SK-N-SH treated with all-trans-retinoic acid at 6 μM for 48 hours (cell line): ENCODE measurements at regions not wholly inside any gene's neighbourhood (a gene's known extent, or its start where the extent isn't known, plus 50 kb on each side); places are given as distances from the start of the nearest gene placed in this dataset.

ENCODE experiments used
- ATAC-seq: fragments of 200-7000 bp; cut with Tn5 transposase; 3 replicates; pipeline ENCODE4 v1.9.1; 2020; ENCODE audit warnings: mild to moderate bottlenecking, moderate library complexity
- ARNTL ChIP-seq: fragments of 450-650 bp; formaldehyde crosslinking; IDR thresholded peaks from 2 replicates; pipeline ENCODE4 v1.5.0; 2020; ENCODE audit warnings: low read depth, mild to moderate bottlenecking, moderate library complexity, borderline replicate concordance
- BACH2 ChIP-seq: fragments of 250-450 bp; sonication (Bioruptor Pico); IDR thresholded peaks from 2 replicates; pipeline ENCODE4 v1.9.0; 2021; ENCODE audit warnings: mild to moderate bottlenecking, borderline replicate concordance
- CSDC2 ChIP-seq: fragments of 250-450 bp; sonication (Bioruptor Pico); IDR thresholded peaks from 2 replicates; pipeline ENCODE4 v1.5.0; 2020; ENCODE audit warnings: mild to moderate bottlenecking, moderate library complexity
- GLIS3 ChIP-seq: fragments of 250-450 bp; sonication (Bioruptor Pico); IDR thresholded peaks from 2 replicates; pipeline ENCODE4 v1.5.0; 2020; ENCODE audit warnings: mild to moderate bottlenecking, moderate library complexity
- ISL1 ChIP-seq: fragments of 250-450 bp; sonication (Bioruptor Pico); IDR thresholded peaks from 2 replicates; pipeline ENCODE4 v2.1.2; 2022; ENCODE audit warnings: mild to moderate bottlenecking, moderate library complexity
- OSR1 ChIP-seq: fragments of 250-450 bp; sonication (Bioruptor Pico); IDR thresholded peaks from 2 replicates; pipeline ENCODE4 v1.8.0; 2022; ENCODE audit warnings: moderate library complexity, mild to moderate bottlenecking, inconsistent platforms
- PPARA ChIP-seq: fragments of 250-450 bp; sonication (Bioruptor Pico); IDR thresholded peaks from 2 replicates; pipeline ENCODE4 v1.5.0; 2020; ENCODE audit warnings: mild to moderate bottlenecking, borderline replicate concordance
- RARB ChIP-seq: fragments of 250-450 bp; sonication (Bioruptor Pico); IDR thresholded peaks from 2 replicates; pipeline ENCODE4 v1.8.0; 2021; ENCODE audit warnings: mild to moderate bottlenecking, moderate library complexity
- SNAI2 ChIP-seq: fragments of 250-450 bp; sonication (Bioruptor Pico); IDR thresholded peaks from 2 replicates; pipeline ENCODE4 v1.5.0; 2020; ENCODE audit warnings: mild to moderate bottlenecking, moderate library complexity
- TCF4 ChIP-seq: fragments of 250-450 bp; sonication (Bioruptor Pico); IDR thresholded peaks from 2 replicates; pipeline ENCODE4 v1.8.0; 2021; ENCODE audit warnings: mild to moderate bottlenecking, moderate library complexity, borderline replicate concordance
- TOX ChIP-seq: fragments of 250-450 bp; sonication (Bioruptor Pico); IDR thresholded peaks from 2 replicates; pipeline ENCODE4 v1.8.0; 2021; ENCODE audit warnings: mild to moderate bottlenecking, moderate library complexity, borderline replicate concordance
- ZC3H10 ChIP-seq: fragments of 250-450 bp; sonication (Bioruptor Pico); IDR thresholded peaks from 2 replicates; pipeline ENCODE4 v1.5.1; 2021; ENCODE audit warnings: mild to moderate bottlenecking, moderate library complexity
- ZFP3 ChIP-seq: fragments of 250-450 bp; sonication (Bioruptor Pico); IDR thresholded peaks from 2 replicates; pipeline ENCODE4 v1.5.0; 2020; ENCODE audit warnings: mild to moderate bottlenecking, moderate library complexity
- ZFP30 ChIP-seq: fragments of 450-650 bp; formaldehyde crosslinking; IDR thresholded peaks from 2 replicates; pipeline ENCODE4 v1.5.0; 2022; ENCODE audit warnings: mild to moderate bottlenecking, moderate library complexity
- ZNF565 ChIP-seq: fragments of 450-650 bp; formaldehyde crosslinking; conservative IDR thresholded peaks from 2 replicates; pipeline ENCODE4 v1.5.0; 2020; ENCODE audit warnings: low read depth, mild to moderate bottlenecking, moderate library complexity
- ZNF70 ChIP-seq: fragments of 450-650 bp; formaldehyde crosslinking; IDR thresholded peaks from 2 replicates; pipeline ENCODE4 v1.5.0; 2020; ENCODE audit warnings: mild to moderate bottlenecking, moderate library complexity
- ZNF8 ChIP-seq: fragments of 450-650 bp; formaldehyde crosslinking; IDR thresholded peaks from 2 replicates; pipeline ENCODE4 v1.5.0; 2020; ENCODE audit warnings: mild to moderate bottlenecking, moderate library complexity
- TF ChIP-seq, protein P1 (sequence below): fragments of 250-450 bp; sonication (Bioruptor Pico); IDR thresholded peaks from 2 replicates; pipeline ENCODE4 v1.8.0; 2020; ENCODE audit warnings: mild to moderate bottlenecking, moderate library complexity, borderline replicate concordance
- TF ChIP-seq, protein P2 (sequence below): fragments of 250-450 bp; sonication (Bioruptor Pico); IDR thresholded peaks from 2 replicates; pipeline ENCODE4 v1.5.1; 2020; ENCODE audit warnings: low read depth, mild to moderate bottlenecking, moderate library complexity
- TF ChIP-seq, protein P3 (sequence below): fragments of 250-450 bp; sonication (Bioruptor Pico); IDR thresholded peaks from 2 replicates; pipeline ENCODE4 v1.5.0; 2020; ENCODE audit warnings: mild to moderate bottlenecking, moderate library complexity

DNA sequence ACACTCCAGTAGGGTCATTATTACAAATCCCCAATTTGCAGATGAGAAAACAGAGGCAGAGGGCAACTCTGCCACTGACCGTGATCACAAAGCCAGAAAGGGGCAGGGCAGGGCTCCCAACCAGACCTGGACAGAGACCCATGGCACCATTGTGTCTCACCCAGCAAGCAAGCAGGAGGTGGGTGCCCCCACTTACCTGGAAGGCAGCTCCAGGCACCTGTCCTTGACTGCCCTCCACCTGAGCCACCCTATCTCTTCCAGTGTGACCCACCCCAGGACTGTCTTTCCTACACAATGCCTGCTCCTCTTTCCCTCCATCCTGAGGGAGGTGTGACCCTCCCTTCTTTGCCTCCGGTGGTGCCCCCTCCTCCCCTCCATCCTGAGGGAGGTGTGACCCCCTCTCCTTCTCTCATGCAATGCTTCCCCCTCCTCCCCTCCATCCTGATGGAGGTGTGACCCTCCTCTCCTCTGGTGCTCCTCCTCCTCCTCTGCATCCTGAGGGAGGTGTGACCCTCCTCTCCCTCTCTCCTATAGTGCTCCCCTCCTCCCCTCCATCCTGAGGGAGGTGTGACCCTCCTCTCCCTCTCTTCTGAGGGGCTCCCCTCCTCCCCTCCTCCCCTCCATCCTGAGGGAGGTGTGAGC, 198.0 kb downstream of the MED10 start:
- no peak for ATAC-seq
- TF ChIP-seq TOX (CRISPR knock-in tag) (no peak), SNAI2 (no peak), ZFP30 (CRISPR knock-in tag) (no peak)
- TF ChIP-seq, protein P1, sequence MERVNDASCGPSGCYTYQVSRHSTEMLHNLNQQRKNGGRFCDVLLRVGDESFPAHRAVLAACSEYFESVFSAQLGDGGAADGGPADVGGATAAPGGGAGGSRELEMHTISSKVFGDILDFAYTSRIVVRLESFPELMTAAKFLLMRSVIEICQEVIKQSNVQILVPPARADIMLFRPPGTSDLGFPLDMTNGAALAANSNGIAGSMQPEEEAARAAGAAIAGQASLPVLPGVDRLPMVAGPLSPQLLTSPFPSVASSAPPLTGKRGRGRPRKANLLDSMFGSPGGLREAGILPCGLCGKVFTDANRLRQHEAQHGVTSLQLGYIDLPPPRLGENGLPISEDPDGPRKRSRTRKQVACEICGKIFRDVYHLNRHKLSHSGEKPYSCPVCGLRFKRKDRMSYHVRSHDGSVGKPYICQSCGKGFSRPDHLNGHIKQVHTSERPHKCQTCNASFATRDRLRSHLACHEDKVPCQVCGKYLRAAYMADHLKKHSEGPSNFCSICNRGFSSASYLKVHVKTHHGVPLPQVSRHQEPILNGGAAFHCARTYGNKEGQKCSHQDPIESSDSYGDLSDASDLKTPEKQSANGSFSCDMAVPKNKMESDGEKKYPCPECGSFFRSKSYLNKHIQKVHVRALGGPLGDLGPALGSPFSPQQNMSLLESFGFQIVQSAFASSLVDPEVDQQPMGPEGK (CRISPR knock-in tag), result no peak

DNA sequence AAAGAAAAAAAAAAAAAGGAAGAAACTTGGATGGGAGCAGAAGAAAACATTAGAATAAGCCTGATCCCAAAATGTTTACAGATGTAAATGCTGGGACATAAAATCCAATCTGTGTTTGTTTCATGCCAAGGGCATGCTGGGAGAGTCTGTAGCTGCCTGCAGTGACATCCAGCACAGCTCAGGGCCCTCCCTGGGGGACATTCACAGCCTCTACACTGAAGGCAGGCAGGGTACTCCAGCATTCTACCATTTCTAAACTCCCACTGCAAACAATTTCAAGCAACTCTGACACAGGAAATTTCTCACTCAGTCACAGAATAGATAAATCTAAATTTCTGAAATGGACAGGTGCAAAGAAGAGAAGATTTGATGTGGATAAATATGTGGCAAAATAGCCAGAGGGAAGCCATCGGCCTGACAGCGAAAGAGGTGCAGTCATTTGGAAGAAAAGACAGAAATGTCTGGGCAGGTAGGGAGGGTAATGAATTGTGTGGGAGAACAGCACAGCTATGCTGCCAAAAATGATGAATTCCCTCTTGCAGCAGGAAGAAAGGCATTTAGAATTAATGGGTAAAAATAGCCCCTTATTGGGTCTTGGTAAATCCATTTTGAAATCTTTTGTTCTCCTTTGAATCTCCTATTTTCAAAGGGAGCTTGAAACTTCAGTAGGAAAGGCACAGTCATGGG, 199.4 kb downstream of the MED10 start:
- TF ChIP-seq RARB (CRISPR knock-in tag), result no peak
- no peak for TF ChIP-seq CSDC2 (CRISPR knock-in tag)
- no peak for TF ChIP-seq ZC3H10 (CRISPR knock-in tag)
- no peak for TF ChIP-seq ZFP30 (CRISPR knock-in tag)
- no peak for TF ChIP-seq TCF4 (CRISPR knock-in tag)
- TF ChIP-seq ZNF8 (CRISPR knock-in tag), result no peak
- TF ChIP-seq TOX (CRISPR knock-in tag), result no peak
- no peak for TF ChIP-seq PPARA (CRISPR knock-in tag)
- no peak for TF ChIP-seq ZNF565
- TF ChIP-seq, protein P1 (CRISPR knock-in tag), result no peak
- TF ChIP-seq ISL1 (CRISPR knock-in tag), result no peak
- no peak for TF ChIP-seq SNAI2
- TF ChIP-seq, protein P2, sequence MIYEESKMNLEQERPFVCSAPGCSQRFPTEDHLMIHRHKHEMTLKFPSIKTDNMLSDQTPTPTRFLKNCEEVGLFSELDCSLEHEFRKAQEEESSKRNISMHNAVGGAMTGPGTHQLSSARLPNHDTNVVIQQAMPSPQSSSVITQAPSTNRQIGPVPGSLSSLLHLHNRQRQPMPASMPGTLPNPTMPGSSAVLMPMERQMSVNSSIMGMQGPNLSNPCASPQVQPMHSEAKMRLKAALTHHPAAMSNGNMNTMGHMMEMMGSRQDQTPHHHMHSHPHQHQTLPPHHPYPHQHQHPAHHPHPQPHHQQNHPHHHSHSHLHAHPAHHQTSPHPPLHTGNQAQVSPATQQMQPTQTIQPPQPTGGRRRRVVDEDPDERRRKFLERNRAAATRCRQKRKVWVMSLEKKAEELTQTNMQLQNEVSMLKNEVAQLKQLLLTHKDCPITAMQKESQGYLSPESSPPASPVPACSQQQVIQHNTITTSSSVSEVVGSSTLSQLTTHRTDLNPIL (CRISPR knock-in tag), result no peak
- TF ChIP-seq ZFP3 (CRISPR knock-in tag), result no peak
- TF ChIP-seq ZNF70 (CRISPR knock-in tag), result no peak
- no peak for TF ChIP-seq OSR1 (CRISPR knock-in tag)
- TF ChIP-seq, protein P3, sequence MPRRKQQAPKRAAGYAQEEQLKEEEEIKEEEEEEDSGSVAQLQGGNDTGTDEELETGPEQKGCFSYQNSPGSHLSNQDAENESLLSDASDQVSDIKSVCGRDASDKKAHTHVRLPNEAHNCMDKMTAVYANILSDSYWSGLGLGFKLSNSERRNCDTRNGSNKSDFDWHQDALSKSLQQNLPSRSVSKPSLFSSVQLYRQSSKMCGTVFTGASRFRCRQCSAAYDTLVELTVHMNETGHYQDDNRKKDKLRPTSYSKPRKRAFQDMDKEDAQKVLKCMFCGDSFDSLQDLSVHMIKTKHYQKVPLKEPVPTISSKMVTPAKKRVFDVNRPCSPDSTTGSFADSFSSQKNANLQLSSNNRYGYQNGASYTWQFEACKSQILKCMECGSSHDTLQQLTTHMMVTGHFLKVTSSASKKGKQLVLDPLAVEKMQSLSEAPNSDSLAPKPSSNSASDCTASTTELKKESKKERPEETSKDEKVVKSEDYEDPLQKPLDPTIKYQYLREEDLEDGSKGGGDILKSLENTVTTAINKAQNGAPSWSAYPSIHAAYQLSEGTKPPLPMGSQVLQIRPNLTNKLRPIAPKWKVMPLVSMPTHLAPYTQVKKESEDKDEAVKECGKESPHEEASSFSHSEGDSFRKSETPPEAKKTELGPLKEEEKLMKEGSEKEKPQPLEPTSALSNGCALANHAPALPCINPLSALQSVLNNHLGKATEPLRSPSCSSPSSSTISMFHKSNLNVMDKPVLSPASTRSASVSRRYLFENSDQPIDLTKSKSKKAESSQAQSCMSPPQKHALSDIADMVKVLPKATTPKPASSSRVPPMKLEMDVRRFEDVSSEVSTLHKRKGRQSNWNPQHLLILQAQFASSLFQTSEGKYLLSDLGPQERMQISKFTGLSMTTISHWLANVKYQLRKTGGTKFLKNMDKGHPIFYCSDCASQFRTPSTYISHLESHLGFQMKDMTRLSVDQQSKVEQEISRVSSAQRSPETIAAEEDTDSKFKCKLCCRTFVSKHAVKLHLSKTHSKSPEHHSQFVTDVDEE (CRISPR knock-in tag), result no peak
- TF ChIP-seq, all 23 proteins: peak for 0
- ATAC-seq, result no peak

- no peak for TF ChIP-seq ZFP30 (CRISPR knock-in tag)
- no peak for TF ChIP-seq ISL1 (CRISPR knock-in tag)
- no peak for TF ChIP-seq OSR1 (CRISPR knock-in tag)
- ATAC-seq, result no peak
These were observed 200.4 kb downstream of the MED10 start for GRCh38 chr5:6177926-6178325.

DNA sequence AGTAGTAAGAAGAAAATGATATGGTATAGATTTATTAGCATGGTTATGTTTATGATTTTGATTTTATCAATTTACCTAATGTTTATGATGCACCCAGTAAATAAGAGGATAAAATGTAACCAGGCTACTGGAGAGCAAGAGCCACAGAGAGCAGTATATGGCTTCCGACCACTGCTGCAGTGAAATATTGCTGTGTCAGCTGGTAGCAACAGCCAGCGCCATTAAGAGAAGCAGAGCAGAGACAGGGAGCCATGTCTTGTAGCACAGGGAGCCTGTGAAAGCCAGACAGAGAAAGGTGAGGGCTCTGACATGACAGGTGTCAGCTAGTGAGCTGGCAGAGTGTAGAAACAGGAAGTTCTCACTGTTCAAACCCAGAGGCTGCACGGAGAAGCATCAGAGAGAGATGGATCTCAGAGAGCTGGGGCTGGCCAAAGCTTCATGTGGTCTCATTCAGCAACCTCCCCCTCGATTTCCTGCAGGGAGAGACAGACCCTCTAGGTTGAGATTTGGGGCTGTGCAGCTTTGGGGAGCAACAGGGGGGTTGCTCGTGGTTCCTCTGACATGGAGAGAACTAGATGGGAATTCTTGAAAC, 202.1 kb downstream of the MED10 start:
- TF ChIP-seq OSR1 (CRISPR knock-in tag) (no peak), ZC3H10 (CRISPR knock-in tag) (no peak), GLIS3 (no peak), TOX (CRISPR knock-in tag) (no peak), ZFP3 (CRISPR knock-in tag) (no peak), ZFP30 (CRISPR knock-in tag) (no peak), SNAI2 (no peak), PPARA (CRISPR knock-in tag) (no peak), ZNF565 (no peak), ARNTL (CRISPR knock-in tag) (no peak), BACH2 (CRISPR knock-in tag) (no peak), ZNF8 (CRISPR knock-in tag) (no peak), ZNF70 (CRISPR knock-in tag) (no peak)
- TF ChIP-seq, protein P1 (CRISPR knock-in tag), result no peak
- no peak for ATAC-seq
